ENCODE measurements at regions not wholly inside any gene's neighbourhood (a gene's known extent, or its start where the extent isn't known, plus 50 kb on each side); places are given as distances from the start of the nearest gene placed in this dataset.
"Not testable (repeated sequence)": the region's sequence is repeated elsewhere in the genome, so short reads cannot be mapped to it uniquely, and the experiment has no call there.

DNA sequence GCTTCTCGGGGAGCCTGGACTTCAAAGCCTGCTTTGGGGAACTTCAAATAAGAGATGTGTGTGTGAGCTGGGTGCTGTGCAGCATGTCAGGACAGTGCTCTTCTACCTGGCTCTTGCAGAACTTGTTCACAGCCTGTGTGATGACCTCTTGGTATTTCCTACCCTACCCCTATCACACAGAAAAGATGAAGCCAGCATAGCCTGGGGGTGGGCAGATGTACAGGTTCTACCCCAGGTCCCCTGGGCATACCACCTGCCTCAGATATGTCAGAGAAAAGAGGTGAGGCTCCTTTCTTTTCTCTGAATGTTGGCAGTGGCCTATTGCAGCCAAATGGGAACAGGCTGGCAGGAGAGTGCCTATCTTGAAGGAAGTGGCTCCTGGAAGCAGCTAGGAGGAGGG lies 111.7 kb upstream of the ALG10B start:
- ATAC-seq, result no peak
- DNase-seq (ENCODE audit: low spot score), result no peak
- intact Hi-C loops (cut with DNase I), result no loop called here

DNA sequence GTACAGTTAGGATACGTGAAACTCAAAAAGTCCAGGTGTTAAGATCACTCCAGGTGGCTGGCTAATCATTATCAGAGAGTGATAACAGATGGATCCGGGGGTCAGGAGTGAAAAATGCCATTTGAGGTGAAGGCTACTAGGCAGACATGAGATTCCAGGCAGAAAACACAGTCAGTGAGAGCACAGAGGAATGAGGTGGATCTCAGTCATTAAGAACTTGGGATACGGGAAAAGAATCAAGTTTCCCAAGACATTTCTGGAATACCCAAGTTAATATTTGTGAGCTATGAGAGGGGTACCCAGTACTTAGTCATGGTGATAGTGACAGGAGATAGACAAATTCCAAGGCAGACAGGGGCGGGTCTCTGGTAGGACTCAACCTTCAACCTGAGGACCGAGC lies 94.6 kb upstream of the ALG10B start:
- intact Hi-C loops (cut with DNase I), result no loop called here
- no peak for DNase-seq (ENCODE audit: low spot score)
- no peak for ATAC-seq

DNA sequence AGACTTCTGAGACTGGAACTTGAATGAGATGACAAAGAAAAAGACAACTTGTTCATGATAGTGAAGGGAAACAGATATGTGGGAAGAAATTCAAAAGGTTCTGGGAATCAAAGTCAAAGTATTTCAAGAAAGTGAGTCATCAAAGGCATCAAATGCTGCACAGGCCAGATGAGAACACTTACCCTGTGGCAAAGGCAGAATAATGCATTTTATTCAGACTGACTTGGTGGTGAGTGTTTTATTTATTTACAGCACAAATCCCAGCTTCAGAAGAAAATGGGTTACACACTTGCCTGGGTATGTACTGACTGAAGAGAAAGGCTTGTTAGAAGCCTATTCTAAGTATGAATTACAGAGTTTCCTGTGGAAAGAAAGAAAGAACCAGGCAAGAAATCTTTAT lies 78.2 kb upstream of the ALG10B start:
- intact Hi-C loops (cut with DNase I); DNase-seq (ENCODE audit: low spot score); ATAC-seq: not testable (repeated sequence)

DNA sequence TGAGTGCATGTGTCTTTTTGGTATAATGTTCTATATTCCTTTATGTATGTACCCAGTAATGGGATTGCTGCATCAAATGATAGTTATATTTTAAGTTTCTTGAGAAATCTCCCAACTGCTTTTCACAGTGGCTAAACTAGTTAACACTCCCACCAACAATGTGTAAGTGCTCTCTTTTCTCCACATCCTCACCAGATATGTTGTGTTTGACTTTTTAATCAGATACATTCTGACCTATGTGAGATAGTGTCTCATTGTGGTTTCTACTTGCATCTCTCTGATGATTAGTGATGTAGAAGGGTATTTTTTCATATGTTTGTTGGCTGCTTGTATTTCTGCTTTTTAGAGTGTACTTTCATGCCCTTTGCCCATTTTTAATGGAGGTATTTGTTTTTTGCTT lies 62.8 kb upstream of the ALG10B start:
- no peak for DNase-seq (ENCODE audit: low spot score)
- intact Hi-C loops (cut with DNase I), result no loop called here
- no peak for ATAC-seq

DNA sequence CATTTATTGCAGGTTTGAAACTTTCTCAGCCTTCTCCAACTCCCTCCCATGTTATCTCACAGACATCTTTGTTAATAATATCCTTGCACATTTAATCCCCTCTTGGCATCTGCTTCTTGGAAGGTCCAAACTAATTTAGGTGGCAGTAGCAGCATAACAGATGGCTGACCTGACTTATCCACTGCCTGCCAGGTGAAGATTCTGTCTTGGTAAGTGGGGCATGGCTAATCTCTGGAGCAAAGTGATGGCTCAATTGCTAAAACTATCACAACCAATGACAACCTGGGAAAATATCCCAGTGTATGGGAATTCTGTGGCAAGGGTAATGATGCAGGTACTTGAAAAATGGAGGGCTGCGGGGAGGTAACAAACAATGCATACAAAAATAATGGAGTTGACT lies 58.2 kb upstream of the ALG10B start:
- no peak for ATAC-seq
- intact Hi-C loops (cut with DNase I), result no loop called here

More for the DNA sequence above, 58.2 kb upstream of the ALG10B start:
- no peak for DNase-seq (ENCODE audit: low spot score)

All from sciatic nerve (tissue), 2 donors.